Prostate gland (tissue), 2 donors: ENCODE measurements at regions not wholly inside any gene's neighbourhood (a gene's known extent, or its start where the extent isn't known, plus 50 kb on each side); places are given as distances from the start of the nearest gene placed in this dataset.

ENCODE experiments used
- CTCF ChIP-seq, 4 experiments: fragments of 200-600 bp in 2 of 4; fragments of 450-650 bp in 2 of 4; sonication (generic) in 2 of 4; IDR thresholded peaks; 1 replicate in 3 of 4; 2 replicates in 1 of 4; pipeline ENCODE4 v1.5.1; 2016 to 2019; ENCODE audit warnings: antibody characterized with exemption in 4 of 4, mild to moderate bottlenecking in 2 of 4, moderate library complexity in 2 of 4
- POLR2A ChIP-seq: fragments of 450-650 bp; IDR thresholded peaks from one replicate; pipeline ENCODE4 v1.6.1; 2016; ENCODE audit warnings: antibody characterized with exemption, mild to moderate bottlenecking
- POLR2AphosphoS5 ChIP-seq: sonication (generic); formaldehyde crosslinking; IDR thresholded peaks from one replicate; pipeline ENCODE4 v1.6.1; 2017; ENCODE audit warnings: antibody characterized with exemption

GRCh38 chr3:106822204-106822603 lies 555.0 kb upstream of the CCDC54 start:
- TF ChIP-seq CTCF (IDR thresholded peaks at IDR 0.05) (no peak), POLR2AphosphoS5 (no peak), POLR2A (no peak)
